Thoracic aorta (tissue), 2 donors: ENCODE measurements at regions not wholly inside any gene's neighbourhood (a gene's known extent, or its start where the extent isn't known, plus 50 kb on each side); places are given as distances from the start of the nearest gene placed in this dataset.

Experiments used
- ATAC-seq: fragments of 150-250 bp; one replicate; pipeline ENCODE4 v1.8.0; 2017; ENCODE audit warnings: low read depth; ENCODE audit not compliant: insufficient number of reproducible peaks, low FRiP score
- DNase-seq: peaks from one replicate; pipeline ENCODE4 v3.0.0-alpha.2; 2020; ENCODE audit warnings: low spot score
- H3K27ac ChIP-seq, 2 donors: fragments of 200-600 bp; sonication (generic); 1 replicate in 1 of 2; 2 replicates in 1 of 2; pipeline ENCODE4 v1.5.1; 2016; ENCODE audit warnings: mild to moderate bottlenecking in 2 of 2, moderate library complexity in 2 of 2
- H3K27me3 ChIP-seq: fragments of 200-600 bp; sonication (generic); replicated peaks from 2 replicates; pipeline ENCODE4 v1.6.0; 2016; ENCODE audit warnings: mild to moderate bottlenecking; ENCODE audit not compliant: insufficient read depth
- H3K36me3 ChIP-seq: fragments of 200-600 bp; sonication (generic); one replicate; pipeline ENCODE4 v1.5.1; 2016
- H3K4me1 ChIP-seq, 2 donors: fragments of 200-600 bp; sonication (generic); 1 replicate in 1 of 2; 2 replicates in 1 of 2; pipeline versions ENCODE4 v1.5.1 to v1.6.0; 2016; ENCODE audit warnings: low read depth in 2 of 2, mild to moderate bottlenecking in 1 of 2; ENCODE audit not compliant: control insufficient read depth in 1 of 2
- H3K4me3 ChIP-seq: fragments of 200-600 bp; sonication (generic); 2 replicates; pipeline ENCODE4 v1.5.1; 2016; ENCODE audit warnings: mild to moderate bottlenecking
- H3K9me3 ChIP-seq: fragments of 200-600 bp; sonication (generic); 2 replicates; pipeline ENCODE4 v1.5.1; 2016
- TF ChIP-seq, protein P1 (sequence below): fragments of 200-600 bp; sonication (generic); IDR thresholded peaks from one replicate; pipeline ENCODE4 v1.5.1; 2019; ENCODE audit warnings: antibody characterized with exemption

GRCh38 chr5:68529581-68529980, 314.0 kb downstream of the PIK3R1 start:
- no peak for ATAC-seq

GRCh38 chr5:68531970-68532369, 316.4 kb downstream of the PIK3R1 start:
- Histone ChIP-seq H3K9me3 (peaks cover 3% of the 10 kb centered on the region), H3K4me1 (peaks cover 16 to 36% of the 10 kb centered on the region in 2 donors), H3K4me3 (no peak overlapping the region), H3K27me3 (no peaks in the 10 kb centered on the region), H3K36me3 (no peaks in the 10 kb centered on the region), H3K27ac (no peak overlapping the region)
- DNase-seq (no peak), ATAC-seq (no peak)
- TF ChIP-seq, protein P1, sequence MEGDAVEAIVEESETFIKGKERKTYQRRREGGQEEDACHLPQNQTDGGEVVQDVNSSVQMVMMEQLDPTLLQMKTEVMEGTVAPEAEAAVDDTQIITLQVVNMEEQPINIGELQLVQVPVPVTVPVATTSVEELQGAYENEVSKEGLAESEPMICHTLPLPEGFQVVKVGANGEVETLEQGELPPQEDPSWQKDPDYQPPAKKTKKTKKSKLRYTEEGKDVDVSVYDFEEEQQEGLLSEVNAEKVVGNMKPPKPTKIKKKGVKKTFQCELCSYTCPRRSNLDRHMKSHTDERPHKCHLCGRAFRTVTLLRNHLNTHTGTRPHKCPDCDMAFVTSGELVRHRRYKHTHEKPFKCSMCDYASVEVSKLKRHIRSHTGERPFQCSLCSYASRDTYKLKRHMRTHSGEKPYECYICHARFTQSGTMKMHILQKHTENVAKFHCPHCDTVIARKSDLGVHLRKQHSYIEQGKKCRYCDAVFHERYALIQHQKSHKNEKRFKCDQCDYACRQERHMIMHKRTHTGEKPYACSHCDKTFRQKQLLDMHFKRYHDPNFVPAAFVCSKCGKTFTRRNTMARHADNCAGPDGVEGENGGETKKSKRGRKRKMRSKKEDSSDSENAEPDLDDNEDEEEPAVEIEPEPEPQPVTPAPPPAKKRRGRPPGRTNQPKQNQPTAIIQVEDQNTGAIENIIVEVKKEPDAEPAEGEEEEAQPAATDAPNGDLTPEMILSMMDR = no peak

More at GRCh38 chr5:68529581-68529980, 314.0 kb downstream of the PIK3R1 start:
- Histone ChIP-seq H3K27ac (no peak overlapping the region), H3K4me1 (peaks cover 15 to 28% of the 10 kb centered on the region in 2 donors), H3K27me3 (no peaks in the 10 kb centered on the region), H3K4me3 (no peak overlapping the region), H3K36me3 (no peaks in the 10 kb centered on the region), H3K9me3 (peaks cover 3% of the 10 kb centered on the region)
- no peak for DNase-seq
- TF ChIP-seq, protein P1 = no peak

DNA sequence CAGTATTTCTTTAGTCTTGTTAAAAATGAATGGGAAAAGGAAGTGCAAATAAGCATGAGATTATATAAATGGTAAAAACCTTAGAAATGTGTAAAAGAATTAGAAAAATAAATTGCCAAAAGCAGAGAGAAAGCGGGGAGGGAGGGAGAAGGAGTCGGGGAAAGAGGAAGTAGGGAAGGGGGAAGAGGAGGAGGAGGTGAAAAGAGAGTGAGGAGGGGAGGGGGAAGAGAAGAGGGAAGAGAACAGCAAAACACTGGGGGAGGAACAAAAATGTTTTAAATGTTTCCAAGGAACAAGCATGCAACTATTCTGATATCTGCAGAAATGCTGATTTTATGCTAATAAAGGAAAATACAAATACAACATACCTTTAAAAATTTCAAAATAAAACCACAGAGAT, 317.5 kb downstream of the PIK3R1 start:
- Histone ChIP-seq H3K36me3 (no peaks in the 10 kb centered on the region), H3K9me3 (peaks cover under 1% of the 10 kb centered on the region), H3K27me3 (no peaks in the 10 kb centered on the region), H3K27ac (peak overlapping the region; percentile 19 to 73), H3K4me3 (no peak overlapping the region), H3K4me1 (peaks cover 16 to 36% of the 10 kb centered on the region in 2 donors)
- TF ChIP-seq, protein P1 = no peak
- no peak for ATAC-seq
- no peak for DNase-seq

DNA sequence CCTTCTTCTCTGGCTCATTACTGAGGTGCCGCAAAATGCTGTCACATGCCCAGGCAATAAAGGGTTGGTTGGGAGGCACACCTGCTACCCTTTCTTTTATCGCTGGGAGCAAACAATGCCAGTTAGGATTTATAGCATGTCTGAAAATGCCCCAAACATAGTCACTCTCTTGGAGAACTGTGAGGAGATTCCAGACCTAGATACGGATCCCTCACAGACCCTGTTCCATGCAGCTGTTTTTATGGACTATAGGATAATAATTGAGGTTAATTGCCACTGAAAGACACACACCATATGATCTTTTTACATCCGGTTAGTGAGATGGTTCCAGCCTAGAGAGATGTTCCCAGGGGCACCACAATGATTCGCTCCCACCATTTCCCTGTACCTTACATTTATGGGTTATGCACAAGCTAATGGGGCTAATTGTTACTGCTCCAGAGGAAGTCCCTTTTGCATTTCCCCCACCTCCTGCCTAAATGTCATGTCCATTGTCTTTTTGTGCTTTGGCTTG, 318.1 kb downstream of the PIK3R1 start:
- Histone ChIP-seq H3K9me3 (no peaks in the 10 kb centered on the region), H3K4me3 (peak overlapping the region; percentile 70), H3K27ac (peak overlapping the region; percentile 19 to 73), H3K27me3 (no peaks in the 10 kb centered on the region), H3K36me3 (no peaks in the 10 kb centered on the region), H3K4me1 (peaks cover 16 to 36% of the 10 kb centered on the region in 2 donors)
- DNase-seq (no peak), ATAC-seq (no peak)
- TF ChIP-seq, protein P1 = no peak

GRCh38 chr5:68534131-68534940, 318.8 kb downstream of the PIK3R1 start:
- no peaks in the 10 kb centered on the region for H3K36me3 ChIP-seq
- peak overlapping the region; percentile 70 for H3K4me3 ChIP-seq
- peak overlapping the region; percentile 73 to 81 for H3K27ac ChIP-seq
- ATAC-seq (peak; percentile 30), DNase-seq (no peak)
- TF ChIP-seq, protein P1 = no peak
- no peaks in the 10 kb centered on the region for H3K27me3 ChIP-seq
- peaks cover 16 to 35% of the 10 kb centered on the region in 2 donors for H3K4me1 ChIP-seq
- no peaks in the 10 kb centered on the region for H3K9me3 ChIP-seq
